Heart left ventricle (tissue), 13 donors: ENCODE measurements at regions not wholly inside any gene's neighbourhood (a gene's known extent, or its start where the extent isn't known, plus 50 kb on each side); places are given as distances from the start of the nearest gene placed in this dataset.

Experiments
- POLR2A ChIP-seq, 2 donors: fragments of 450-650 bp; IDR thresholded peaks; one replicate each; pipeline ENCODE4 v1.6.1; 2017; ENCODE audit warnings: antibody characterized with exemption in 2 of 2, mild to moderate bottlenecking in 2 of 2, moderate library complexity in 2 of 2
- TF ChIP-seq, protein P1 (sequence below), 12 donors: fragments of 200-600 bp; sonication (generic) in 4 of 12; IDR thresholded peaks; one replicate each; pipeline versions ENCODE4 v1.5.0 to v1.8.0; 2018 to 2022; ENCODE audit warnings: antibody characterized with exemption in 12 of 12, mild to moderate bottlenecking in 5 of 12
- donor health status: ischemic (EF 13 %, LVEDD 7.1; RV severe dilation, severe dysfunction).
- donor health status: DM: no; HTN: yes; CAD: no.
- donor health status: DM: no; HTN: no; CAD: no.
- donor health status: ischemic (EF 25% LVEDD 6.9; RV normal size, moderate dysfunction).
- donor health status: ischemic (EF 25% LVEDD 5.7; RV mildly dilated, moderate dysfunction).
- donor health status: ischemic (EF 35%, LVEDD 5.7; RV mildly dilated, moderate dysfunction).
- donor health status: nonischemic (EF 11% LVEDD 7.7; RV severe dilation, severe dysfunction).
- donor health status: DM: yes; HTN: yes; CAD: no.
- donor health status: PGD.
- donor health status: ischemic (EF 29% LVEDD 5.4; RV normal size, mild dysfunction).
- donor health status: nonischemic (EF 23%, LVEDD 6.1; RV moderate dilation, normal function).

DNA sequence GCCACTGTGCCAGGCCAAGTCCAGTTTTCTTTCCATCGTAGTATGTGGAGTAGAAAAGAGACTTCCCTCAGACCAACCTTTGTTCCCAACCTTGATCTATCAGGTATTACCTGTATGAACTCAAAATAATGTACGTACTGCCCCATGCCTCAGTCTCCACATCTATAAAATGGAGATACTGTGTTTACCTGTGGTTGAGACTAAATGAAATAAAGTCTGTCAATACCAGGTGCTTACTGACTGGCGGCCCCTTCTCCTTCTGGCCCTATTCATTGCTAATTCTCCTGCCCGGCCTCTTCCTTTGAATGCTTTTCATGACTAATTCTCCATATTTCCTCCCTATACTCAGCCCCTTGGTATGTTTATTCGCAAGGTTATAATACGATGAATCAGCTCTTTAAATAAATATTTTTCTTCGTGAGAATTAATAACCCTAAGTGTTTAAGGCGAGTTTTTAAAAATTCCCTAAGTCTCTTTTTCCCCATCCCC, 89.6 kb upstream of the BASP1 start:
- TF ChIP-seq, protein P1, sequence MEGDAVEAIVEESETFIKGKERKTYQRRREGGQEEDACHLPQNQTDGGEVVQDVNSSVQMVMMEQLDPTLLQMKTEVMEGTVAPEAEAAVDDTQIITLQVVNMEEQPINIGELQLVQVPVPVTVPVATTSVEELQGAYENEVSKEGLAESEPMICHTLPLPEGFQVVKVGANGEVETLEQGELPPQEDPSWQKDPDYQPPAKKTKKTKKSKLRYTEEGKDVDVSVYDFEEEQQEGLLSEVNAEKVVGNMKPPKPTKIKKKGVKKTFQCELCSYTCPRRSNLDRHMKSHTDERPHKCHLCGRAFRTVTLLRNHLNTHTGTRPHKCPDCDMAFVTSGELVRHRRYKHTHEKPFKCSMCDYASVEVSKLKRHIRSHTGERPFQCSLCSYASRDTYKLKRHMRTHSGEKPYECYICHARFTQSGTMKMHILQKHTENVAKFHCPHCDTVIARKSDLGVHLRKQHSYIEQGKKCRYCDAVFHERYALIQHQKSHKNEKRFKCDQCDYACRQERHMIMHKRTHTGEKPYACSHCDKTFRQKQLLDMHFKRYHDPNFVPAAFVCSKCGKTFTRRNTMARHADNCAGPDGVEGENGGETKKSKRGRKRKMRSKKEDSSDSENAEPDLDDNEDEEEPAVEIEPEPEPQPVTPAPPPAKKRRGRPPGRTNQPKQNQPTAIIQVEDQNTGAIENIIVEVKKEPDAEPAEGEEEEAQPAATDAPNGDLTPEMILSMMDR (IDR thresholded peaks at IDR 0.05), result no peak
- no peak for TF ChIP-seq POLR2A (IDR thresholded peaks at IDR 0.05)
